HTR-8/SVneo (cell line): ENCODE measurements at regions not wholly inside any gene's neighbourhood (a gene's known extent, or its start where the extent isn't known, plus 50 kb on each side); places are given as distances from the start of the nearest gene placed in this dataset.
A peak's percentile ranks its signal among the peaks of the same experiment; 100 is the strongest.

Source experiments
- DNase-seq: peaks from one replicate; pipeline ENCODE4 v3.0.0; 2011; ENCODE audit warnings: low spot score, mixed read lengths; ENCODE audit not compliant: insufficient read length
- FAIRE-seq: peaks from 2 replicates; lab custom pipeline; 2011; peaks lifted over from hg19 to GRCh38; lab: Jason Lieb, UNC

- DNase-seq (no peak), FAIRE-seq (no peak)
These were observed 182.5 kb downstream of the NDFIP2 start for GRCh38 chr13:79663435-79663834.

- no peak for FAIRE-seq
- DNase-seq: no peak
These were observed 181.9 kb downstream of the NDFIP2 start for GRCh38 chr13:79662882-79663281.

GRCh38 chr13:79660361-79660760 is 179.4 kb downstream of the NDFIP2 start:
- no peak for FAIRE-seq

GRCh38 chr13:79659121-79659521 is 178.2 kb downstream of the NDFIP2 start:
- FAIRE-seq (no peak), DNase-seq (no peak)

More at GRCh38 chr13:79660361-79660760, 179.4 kb downstream of the NDFIP2 start:
- DNase-seq: no peak

GRCh38 chr13:79658333-79658975 is 177.5 kb downstream of the NDFIP2 start:
- DNase-seq: no peak
- no peak for FAIRE-seq

- no peak for FAIRE-seq
- no peak for DNase-seq
These were observed 174.6 kb downstream of the NDFIP2 start for GRCh38 chr13:79655509-79655908.

GRCh38 chr13:79654520-79654919 is 173.6 kb downstream of the NDFIP2 start:
- no peak for FAIRE-seq
- no peak for DNase-seq

- no peak for DNase-seq
- FAIRE-seq: no peak
These were observed 169.7 kb downstream of the NDFIP2 start for GRCh38 chr13:79650688-79651087.

GRCh38 chr13:79648191-79648590 is 167.2 kb downstream of the NDFIP2 start:
- DNase-seq (no peak), FAIRE-seq (no peak)

GRCh38 chr13:79647533-79647932 is 166.6 kb downstream of the NDFIP2 start:
- no peak for DNase-seq

GRCh38 chr13:79646880-79647279 is 165.9 kb downstream of the NDFIP2 start:
- no peak for FAIRE-seq
- DNase-seq: no peak

More at GRCh38 chr13:79647533-79647932, 166.6 kb downstream of the NDFIP2 start:
- FAIRE-seq: no peak

GRCh38 chr13:79645569-79645968 is 164.6 kb downstream of the NDFIP2 start:
- no peak for FAIRE-seq
- DNase-seq: no peak

GRCh38 chr13:79642596-79642995 is 161.6 kb downstream of the NDFIP2 start:
- FAIRE-seq (no peak), DNase-seq (no peak)

GRCh38 chr13:79637133-79637763 is 156.3 kb downstream of the NDFIP2 start:
- no peak for DNase-seq
- no peak for FAIRE-seq

GRCh38 chr13:79631051-79631659 is 150.2 kb downstream of the NDFIP2 start:
- FAIRE-seq (no peak), DNase-seq (peak; percentile 39)

- FAIRE-seq (no peak), DNase-seq (no peak)
These were observed 147.5 kb downstream of the NDFIP2 start for GRCh38 chr13:79628463-79628862.

GRCh38 chr13:79626924-79627323 is 146.0 kb downstream of the NDFIP2 start:
- DNase-seq (no peak), FAIRE-seq (no peak)

- FAIRE-seq: no peak
These were observed 144.6 kb downstream of the NDFIP2 start for GRCh38 chr13:79625517-79625916.

GRCh38 chr13:79621902-79622301 is 140.9 kb downstream of the NDFIP2 start:
- FAIRE-seq (no peak), DNase-seq (no peak)

More at GRCh38 chr13:79625517-79625916, 144.6 kb downstream of the NDFIP2 start:
- no peak for DNase-seq

GRCh38 chr13:79621449-79621848 is 140.5 kb downstream of the NDFIP2 start:
- DNase-seq (no peak), FAIRE-seq (no peak)

GRCh38 chr13:79614250-79614918 is 133.4 kb downstream of the NDFIP2 start:
- FAIRE-seq (no peak), DNase-seq (no peak)
